ENCODE measurements at regions not wholly inside any gene's neighbourhood (a gene's known extent, or its start where the extent isn't known, plus 50 kb on each side); places are given as distances from the start of the nearest gene placed in this dataset.

GRCh38 chr18:43758734-43759133 is 481.4 kb upstream of the SYT4 start:
- H2AFZ ChIP-seq: no peak overlapping the region
- no peak overlapping the region for H3K4me3 ChIP-seq (ENCODE audit: low read depth, low read length)
- no peaks in the 10 kb centered on the region for H3K4me1 ChIP-seq
- H3K27me3 ChIP-seq (ENCODE audit: control insufficient read depth, insufficient read depth, low read length): no peaks in the 10 kb centered on the region
- no peaks in the 10 kb centered on the region for H3K9me3 ChIP-seq (ENCODE audit: control insufficient read depth, low read length)
- no peaks in the 10 kb centered on the region for H3K36me3 ChIP-seq (ENCODE audit: control insufficient read depth, insufficient read depth, low read length)
- H3K27ac ChIP-seq: no peak overlapping the region
- H3K9ac ChIP-seq: no peak overlapping the region
- H3K4me2 ChIP-seq (ENCODE audit: low read length): no peak overlapping the region
- no peak for TF ChIP-seq CTCF (IDR thresholded peaks at IDR 0.05)
- no peaks in the 10 kb centered on the region for H3K79me2 ChIP-seq

- no peaks in the 10 kb centered on the region for H3K4me1 ChIP-seq
- H3K27ac ChIP-seq: no peak overlapping the region
- no peaks in the 10 kb centered on the region for H3K79me2 ChIP-seq
- no peak overlapping the region for H3K9ac ChIP-seq
- no peak overlapping the region for H3K4me2 ChIP-seq (ENCODE audit: low read length)
- H3K9me3 ChIP-seq (ENCODE audit: control insufficient read depth, low read length): no peaks in the 10 kb centered on the region
- TF ChIP-seq CTCF (IDR thresholded peaks at IDR 0.05): no peak
- no peak overlapping the region for H3K4me3 ChIP-seq (ENCODE audit: low read depth, low read length)
- H3K36me3 ChIP-seq (ENCODE audit: control insufficient read depth, insufficient read depth, low read length): no peaks in the 10 kb centered on the region
- no peak overlapping the region for H2AFZ ChIP-seq
- no peaks in the 10 kb centered on the region for H3K27me3 ChIP-seq (ENCODE audit: control insufficient read depth, insufficient read depth, low read length)
These were observed 482.7 kb upstream of the SYT4 start for GRCh38 chr18:43760010-43760409.

GRCh38 chr18:43772907-43773306 is 495.6 kb upstream of the SYT4 start:
- H3K9ac ChIP-seq: no peak overlapping the region
- no peaks in the 10 kb centered on the region for H3K79me2 ChIP-seq

GRCh38 chr18:43774497-43774896 is 497.2 kb upstream of the SYT4 start:
- TF ChIP-seq CTCF (IDR thresholded peaks at IDR 0.05): no peak
- no peaks in the 10 kb centered on the region for H3K27me3 ChIP-seq (ENCODE audit: control insufficient read depth, insufficient read depth, low read length)
- no peaks in the 10 kb centered on the region for H3K4me1 ChIP-seq
- H3K36me3 ChIP-seq (ENCODE audit: control insufficient read depth, insufficient read depth, low read length): no peaks in the 10 kb centered on the region
- H3K27ac ChIP-seq: no peak overlapping the region
- no peaks in the 10 kb centered on the region for H3K79me2 ChIP-seq
- no peaks in the 10 kb centered on the region for H3K9me3 ChIP-seq (ENCODE audit: control insufficient read depth, low read length)
- no peak overlapping the region for H3K9ac ChIP-seq
- no peak overlapping the region for H3K4me3 ChIP-seq (ENCODE audit: low read depth, low read length)
- no peak overlapping the region for H3K4me2 ChIP-seq (ENCODE audit: low read length)
- H2AFZ ChIP-seq: no peak overlapping the region

More at GRCh38 chr18:43772907-43773306, 495.6 kb upstream of the SYT4 start:
- no peaks in the 10 kb centered on the region for H3K27me3 ChIP-seq (ENCODE audit: control insufficient read depth, insufficient read depth, low read length)
- H3K4me3 ChIP-seq (ENCODE audit: low read depth, low read length): no peak overlapping the region
- TF ChIP-seq CTCF (IDR thresholded peaks at IDR 0.05): no peak
- H3K27ac ChIP-seq: no peak overlapping the region
- H3K9me3 ChIP-seq (ENCODE audit: control insufficient read depth, low read length): no peaks in the 10 kb centered on the region
- H3K36me3 ChIP-seq (ENCODE audit: control insufficient read depth, insufficient read depth, low read length): no peaks in the 10 kb centered on the region
- H3K4me2 ChIP-seq (ENCODE audit: low read length): no peak overlapping the region
- no peaks in the 10 kb centered on the region for H3K4me1 ChIP-seq
- no peak overlapping the region for H2AFZ ChIP-seq

- Histone ChIP-seq H3K4me1 (no peaks in the 10 kb centered on the region), H3K27me3 (ENCODE audit: control insufficient read depth, insufficient read depth, low read length) (no peaks in the 10 kb centered on the region), H2AFZ (no peak overlapping the region), H3K9ac (no peak overlapping the region), H3K9me3 (ENCODE audit: control insufficient read depth, low read length) (no peaks in the 10 kb centered on the region), H3K4me2 (ENCODE audit: low read length) (no peak overlapping the region), H3K36me3 (ENCODE audit: control insufficient read depth, insufficient read depth, low read length) (no peaks in the 10 kb centered on the region), H3K79me2 (no peaks in the 10 kb centered on the region), H3K4me3 (ENCODE audit: low read depth, low read length) (no peak overlapping the region), H3K27ac (no peak overlapping the region)
- no peak for TF ChIP-seq CTCF (IDR thresholded peaks at IDR 0.05)
These were observed 498.3 kb upstream of the SYT4 start for GRCh38 chr18:43775591-43775990.
